ENCODE measurements at regions not wholly inside any gene's neighbourhood (a gene's known extent, or its start where the extent isn't known, plus 50 kb on each side); places are given as distances from the start of the nearest gene placed in this dataset.

GRCh38 chr11:90795746-90796145 lies 572.9 kb upstream of the CHORDC1 start:
- TF ChIP-seq CTCF (IDR thresholded peaks at IDR 0.05) (no peak), ATF3 (CRISPR knock-in tag; conservative IDR thresholded peaks at IDR 0.05) (no peak), ATF2 (CRISPR knock-in tag; IDR thresholded peaks at IDR 0.05; ENCODE audit: borderline replicate concordance, low read depth) (no peak), E2F1 (CRISPR knock-in tag; IDR thresholded peaks at IDR 0.05) (no peak), ESRRA (CRISPR knock-in tag; IDR thresholded peaks at IDR 0.05; ENCODE audit: borderline replicate concordance) (no peak), GTF2I (CRISPR knock-in tag; conservative IDR thresholded peaks at IDR 0.05) (no peak), CREB1 (CRISPR knock-in tag; IDR thresholded peaks at IDR 0.05) (no peak), ZBTB21 (CRISPR knock-in tag; IDR thresholded peaks at IDR 0.05; ENCODE audit: borderline replicate concordance) (no peak), FOXJ3 (CRISPR knock-in tag; IDR thresholded peaks at IDR 0.05; ENCODE audit: borderline replicate concordance) (no peak), ERG (CRISPR knock-in tag; IDR thresholded peaks at IDR 0.05) (no peak)
- TF ChIP-seq, protein P1, sequence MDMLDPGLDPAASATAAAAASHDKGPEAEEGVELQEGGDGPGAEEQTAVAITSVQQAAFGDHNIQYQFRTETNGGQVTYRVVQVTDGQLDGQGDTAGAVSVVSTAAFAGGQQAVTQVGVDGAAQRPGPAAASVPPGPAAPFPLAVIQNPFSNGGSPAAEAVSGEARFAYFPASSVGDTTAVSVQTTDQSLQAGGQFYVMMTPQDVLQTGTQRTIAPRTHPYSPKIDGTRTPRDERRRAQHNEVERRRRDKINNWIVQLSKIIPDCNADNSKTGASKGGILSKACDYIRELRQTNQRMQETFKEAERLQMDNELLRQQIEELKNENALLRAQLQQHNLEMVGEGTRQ (CRISPR knock-in tag; IDR thresholded peaks at IDR 0.05): no peak
- TF ChIP-seq, protein P2, sequence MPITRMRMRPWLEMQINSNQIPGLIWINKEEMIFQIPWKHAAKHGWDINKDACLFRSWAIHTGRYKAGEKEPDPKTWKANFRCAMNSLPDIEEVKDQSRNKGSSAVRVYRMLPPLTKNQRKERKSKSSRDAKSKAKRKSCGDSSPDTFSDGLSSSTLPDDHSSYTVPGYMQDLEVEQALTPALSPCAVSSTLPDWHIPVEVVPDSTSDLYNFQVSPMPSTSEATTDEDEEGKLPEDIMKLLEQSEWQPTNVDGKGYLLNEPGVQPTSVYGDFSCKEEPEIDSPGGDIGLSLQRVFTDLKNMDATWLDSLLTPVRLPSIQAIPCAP (CRISPR knock-in tag; IDR thresholded peaks at IDR 0.05): no peak
